IPS DF 4.7 (cell line): ENCODE measurements at regions not wholly inside any gene's neighbourhood (a gene's known extent, or its start where the extent isn't known, plus 50 kb on each side); places are given as distances from the start of the nearest gene placed in this dataset.

Source experiments
- DNase-seq: peaks from one replicate; pipeline ENCODE4 v3.0.0-alpha.2; 2013; ENCODE audit warnings: low spot score; ENCODE audit errors: extremely low read depth

- no peak for DNase-seq
Observed at GRCh38 chr6:137434640-137435039, 59.6 kb downstream of the OLIG3 start.

GRCh38 chr6:137432054-137432611 lies 62.1 kb downstream of the OLIG3 start:
- DNase-seq: no peak

GRCh38 chr6:137430954-137431353 lies 63.2 kb downstream of the OLIG3 start:
- no peak for DNase-seq

GRCh38 chr6:137427656-137428290 lies 66.4 kb downstream of the OLIG3 start:
- DNase-seq: no peak

- DNase-seq: no peak
Observed at GRCh38 chr6:137426007-137426689, 68.0 kb downstream of the OLIG3 start.

GRCh38 chr6:137424251-137424650 lies 69.9 kb downstream of the OLIG3 start:
- DNase-seq: no peak

GRCh38 chr6:137423451-137424168 lies 70.6 kb downstream of the OLIG3 start:
- no peak for DNase-seq

GRCh38 chr6:137417396-137417795 lies 76.8 kb downstream of the OLIG3 start:
- no peak for DNase-seq

- DNase-seq: no peak
Observed at GRCh38 chr6:137416376-137417109, 77.7 kb downstream of the OLIG3 start.

GRCh38 chr6:137415834-137416190 lies 78.4 kb downstream of the OLIG3 start:
- DNase-seq: no peak

GRCh38 chr6:137415127-137415833 lies 78.9 kb downstream of the OLIG3 start:
- DNase-seq: no peak

GRCh38 chr6:137414599-137414998 lies 79.6 kb downstream of the OLIG3 start:
- no peak for DNase-seq

GRCh38 chr6:137413482-137413881 lies 80.7 kb downstream of the OLIG3 start:
- no peak for DNase-seq

GRCh38 chr6:137412562-137412961 lies 81.6 kb downstream of the OLIG3 start:
- DNase-seq: no peak

- no peak for DNase-seq
Observed at GRCh38 chr6:137409266-137409777, 84.9 kb downstream of the OLIG3 start.

GRCh38 chr6:137407816-137408215 lies 86.4 kb downstream of the OLIG3 start:
- DNase-seq: no peak

GRCh38 chr6:137405806-137406205 lies 88.4 kb downstream of the OLIG3 start:
- no peak for DNase-seq

GRCh38 chr6:137403855-137404254 lies 90.3 kb downstream of the OLIG3 start:
- DNase-seq: no peak

GRCh38 chr6:137403443-137403842 lies 90.8 kb downstream of the OLIG3 start:
- DNase-seq: no peak

- DNase-seq: no peak
Observed at GRCh38 chr6:137402143-137402680, 92.0 kb downstream of the OLIG3 start.

GRCh38 chr6:137401088-137401487 lies 93.1 kb downstream of the OLIG3 start:
- DNase-seq: no peak
